Stimulated activated CD8-positive, alpha-beta memory T cell treated with anti-CD3 and anti-CD28 coated beads, Interleukin-15, amount 100 ng/mL, for 4 hours (primary cell): ENCODE measurements at regions not wholly inside any gene's neighbourhood (a gene's known extent, or its start where the extent isn't known, plus 50 kb on each side); places are given as distances from the start of the nearest gene placed in this dataset.

Experiments
- DNase-seq, 2 donors: peaks; one replicate each; pipeline ENCODE4 v3.0.0-alpha.2; 2020; ENCODE audit warnings: low read depth in 2 of 2

DNA sequence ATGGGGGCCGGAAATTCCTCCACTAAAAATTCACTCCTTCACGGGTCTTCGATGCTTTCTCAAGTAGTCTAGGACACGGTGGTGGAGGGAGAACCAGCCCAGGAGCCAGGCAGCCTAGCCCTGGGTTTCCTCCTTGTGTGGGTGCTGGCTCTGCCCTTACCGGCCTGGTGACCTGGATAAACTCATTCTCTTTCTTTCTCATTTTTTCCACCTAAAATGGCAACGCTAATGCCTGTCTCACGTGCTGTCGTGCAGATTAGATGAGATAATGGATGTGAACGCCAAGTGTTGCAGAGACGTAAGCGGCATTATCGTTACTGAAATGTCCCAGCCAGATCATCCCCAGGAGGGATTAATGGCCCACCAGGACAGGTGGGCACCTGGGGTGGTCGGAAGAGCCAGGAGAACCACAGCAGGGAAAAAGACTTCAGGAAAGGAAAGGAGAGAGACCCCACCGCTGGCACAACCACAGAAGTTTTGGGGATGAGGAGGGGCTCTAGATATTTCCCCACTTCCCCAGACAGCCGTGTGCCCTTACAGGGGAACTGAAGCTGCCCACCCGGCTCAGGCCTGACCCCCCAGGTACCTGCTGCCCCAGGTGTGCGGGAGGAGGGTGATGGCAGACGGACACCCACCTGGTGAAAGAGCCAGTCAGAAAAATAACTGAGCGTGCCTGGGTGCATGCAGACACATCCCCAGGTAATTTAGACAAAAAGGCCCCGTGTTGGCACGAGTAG, 100.8 kb upstream of the ASAP2 start:
- no peak for DNase-seq

DNA sequence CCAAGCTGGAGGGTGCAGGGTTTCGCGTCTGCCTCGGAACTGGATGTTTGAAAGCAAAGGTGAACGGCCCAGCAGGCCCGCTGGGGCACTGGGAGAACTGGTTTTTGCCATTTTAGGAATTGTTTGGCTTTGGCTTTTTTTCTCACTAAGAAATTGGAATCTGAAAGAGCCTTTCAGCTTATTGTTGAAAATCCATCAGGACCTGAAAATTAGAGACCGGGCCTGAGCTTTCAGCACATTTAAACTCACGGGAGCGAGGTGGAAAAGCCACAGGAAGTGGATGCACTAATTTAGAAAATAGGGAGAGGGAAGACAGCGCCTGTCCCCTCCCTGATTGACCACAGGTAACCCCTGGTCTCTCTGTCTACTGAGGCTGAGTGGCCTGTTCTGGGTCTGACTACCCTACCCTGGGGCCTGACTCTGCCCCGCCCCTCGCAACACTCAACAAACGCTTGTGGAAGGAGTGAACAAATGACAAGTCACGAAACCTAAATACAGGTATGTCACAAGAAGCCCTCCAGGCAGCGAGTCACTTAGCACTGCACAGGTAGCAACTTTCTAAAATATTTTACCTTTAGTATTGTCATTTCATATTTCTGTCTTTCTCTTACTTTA, 100.3 kb upstream of the MBOAT2 start:
- DNase-seq = no peak

GRCh38 chr2:9102861-9103662, 99.6 kb upstream of the MBOAT2 start:
- no peak for DNase-seq

- no peak for DNase-seq
These were observed 98.4 kb upstream of the MBOAT2 start for GRCh38 chr2:9101763-9102425.

DNA sequence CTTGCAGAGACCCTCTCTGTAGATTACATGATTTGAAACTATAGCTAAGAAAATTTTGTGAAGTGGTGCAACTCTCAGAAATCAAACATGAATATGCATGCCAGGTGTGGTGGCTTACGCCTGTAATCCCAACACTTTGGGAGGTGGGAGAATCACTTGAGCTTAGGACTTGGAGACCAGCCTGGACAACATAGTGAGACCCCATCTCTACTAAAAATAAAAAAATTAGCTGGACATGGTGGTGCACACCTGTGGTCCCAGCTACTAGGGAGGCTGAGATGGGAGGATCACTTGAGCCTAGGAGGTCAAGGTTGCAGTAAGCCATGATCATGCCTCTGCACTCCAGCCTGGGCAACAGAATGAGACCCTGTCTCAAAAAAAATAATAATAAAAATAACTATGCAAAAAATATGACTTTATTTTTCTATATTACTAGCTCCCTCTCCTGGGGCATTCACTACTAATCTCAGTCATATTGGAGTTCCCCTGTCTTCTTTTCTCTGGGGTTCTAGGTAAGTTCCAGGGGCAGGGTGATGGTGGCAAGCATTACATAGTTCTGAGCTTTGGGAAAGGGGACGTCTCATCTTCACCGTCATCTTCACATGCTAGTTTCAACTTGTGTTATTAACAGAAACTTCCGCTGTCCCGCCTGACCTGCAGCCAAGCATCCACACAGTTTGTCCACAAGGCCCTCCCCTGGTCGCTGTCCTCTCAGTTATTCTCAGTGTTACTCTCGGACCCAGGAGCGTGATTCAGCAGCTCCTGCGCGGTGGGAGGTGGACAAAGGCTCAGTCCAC, 96.8 kb upstream of the MBOAT2 start:
- no peak for DNase-seq

GRCh38 chr2:9099341-9099751, 95.9 kb upstream of the MBOAT2 start:
- no peak for DNase-seq

DNA sequence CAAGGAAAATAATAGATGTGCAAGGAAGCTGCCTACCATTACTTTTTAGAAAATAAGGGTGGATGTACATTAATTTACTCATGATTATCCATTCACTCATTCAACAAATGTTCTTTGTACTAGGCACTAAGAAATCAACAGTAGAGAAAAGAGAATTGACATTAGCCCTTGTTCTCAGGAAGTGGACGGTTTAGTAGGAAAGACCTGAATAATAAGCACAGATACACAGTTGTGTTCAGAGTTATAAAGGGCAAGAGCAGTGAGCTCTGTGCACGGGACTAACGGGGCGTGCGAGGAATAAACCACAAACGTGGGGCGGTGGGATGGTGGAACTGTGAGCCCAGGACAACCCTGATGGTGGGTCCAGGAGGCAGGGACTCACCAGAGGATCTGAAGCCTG, 94.4 kb upstream of the MBOAT2 start:
- DNase-seq = no peak

DNA sequence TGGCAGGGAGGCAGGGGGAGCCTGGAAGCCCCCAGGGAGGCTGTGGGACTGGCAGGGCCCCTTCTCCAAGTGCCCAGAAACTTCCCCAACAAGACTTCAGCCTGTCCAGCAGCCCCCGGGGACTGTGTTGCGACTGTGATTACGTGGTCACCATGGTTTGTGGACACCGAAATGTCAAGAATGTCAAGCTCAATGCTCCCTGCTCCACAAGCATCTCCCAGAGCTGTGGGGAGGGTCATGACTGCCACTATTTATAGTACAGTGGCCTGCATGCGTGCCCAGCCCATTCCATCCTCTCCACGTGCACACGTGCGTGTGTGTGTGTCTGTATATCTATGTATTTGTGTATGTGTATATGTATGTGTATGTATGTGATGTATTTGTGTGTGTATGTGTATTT, 93.8 kb upstream of the MBOAT2 start:
- DNase-seq = no peak

DNA sequence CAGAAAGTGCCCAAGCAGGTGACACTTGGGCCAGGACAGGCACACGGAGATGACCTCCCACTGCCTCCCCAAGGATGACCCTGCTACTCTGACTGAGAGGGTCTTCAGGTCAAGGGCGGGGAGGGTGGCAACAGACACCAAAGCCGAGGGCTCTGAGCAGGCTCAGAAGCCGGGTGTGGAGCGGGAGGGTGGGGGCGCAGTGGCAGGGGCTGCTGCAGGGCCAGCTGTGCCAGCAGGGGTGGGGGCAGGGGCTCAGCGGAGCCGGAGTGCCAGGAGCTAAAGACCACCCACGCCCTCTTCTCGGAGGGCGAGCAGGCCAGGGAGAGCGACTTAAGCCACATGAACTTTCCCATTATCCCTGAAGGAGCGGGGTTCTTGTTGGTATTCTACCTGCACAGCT, 93.3 kb upstream of the MBOAT2 start:
- no peak for DNase-seq

DNA sequence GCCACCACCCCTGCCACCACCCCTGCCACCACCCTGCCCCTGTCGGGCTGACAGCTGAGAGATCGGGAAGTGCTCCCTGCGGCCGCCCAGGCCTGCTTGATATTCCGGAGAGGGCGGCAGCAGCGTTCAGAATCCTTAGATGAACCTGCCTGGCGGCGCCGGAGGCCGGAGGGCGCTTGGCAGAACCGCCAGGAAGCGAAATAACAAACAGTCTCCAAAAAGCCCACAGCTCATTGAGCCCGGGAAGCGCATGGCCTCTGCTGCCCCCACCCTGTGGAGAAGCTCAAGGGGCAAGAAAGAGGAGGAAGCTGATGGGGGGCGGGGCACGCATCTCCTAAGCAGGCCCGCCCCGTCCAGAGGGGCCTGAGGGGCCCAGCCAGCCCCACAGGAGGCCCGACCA, 92.2 kb upstream of the MBOAT2 start:
- no peak for DNase-seq

- DNase-seq = no peak
These were observed 91.7 kb upstream of the MBOAT2 start for GRCh38 chr2:9095226-9095625.

GRCh38 chr2:9094117-9094516, 90.6 kb upstream of the MBOAT2 start:
- DNase-seq = no peak

- no peak for DNase-seq
These were observed 89.8 kb upstream of the MBOAT2 start for GRCh38 chr2:9093324-9093723.

GRCh38 chr2:9092383-9093282, 89.1 kb upstream of the MBOAT2 start:
- DNase-seq = no peak

- no peak for DNase-seq
These were observed 88.3 kb upstream of the MBOAT2 start for GRCh38 chr2:9091811-9092210.

GRCh38 chr2:9089831-9090230, 86.3 kb upstream of the MBOAT2 start:
- no peak for DNase-seq

DNA sequence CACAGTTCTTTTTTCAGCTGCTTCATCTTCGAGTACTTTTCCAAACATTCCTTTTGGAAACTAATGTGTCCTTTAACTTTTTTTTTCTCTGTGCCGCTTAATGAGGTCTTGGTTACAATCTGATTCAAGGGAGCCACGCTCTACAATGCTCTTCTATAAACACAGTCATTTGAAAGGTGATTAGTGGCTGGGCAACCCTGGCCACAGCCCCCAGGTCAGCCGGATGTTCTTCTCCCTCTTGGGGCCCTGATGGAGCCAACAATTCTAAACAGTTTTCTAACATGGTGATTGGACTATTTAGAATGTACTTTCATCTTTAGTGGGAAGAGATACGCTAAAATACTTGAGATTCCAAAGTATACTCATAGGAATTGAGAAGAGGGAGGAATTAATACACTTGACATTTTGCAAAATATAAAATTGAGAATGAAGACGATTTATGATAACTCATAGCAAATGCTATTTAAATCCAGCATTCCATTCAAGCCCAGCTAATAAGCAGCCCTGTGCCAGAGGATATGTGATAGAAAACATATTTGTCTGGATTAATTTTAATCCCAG, 83.7 kb upstream of the MBOAT2 start:
- DNase-seq = no peak

DNA sequence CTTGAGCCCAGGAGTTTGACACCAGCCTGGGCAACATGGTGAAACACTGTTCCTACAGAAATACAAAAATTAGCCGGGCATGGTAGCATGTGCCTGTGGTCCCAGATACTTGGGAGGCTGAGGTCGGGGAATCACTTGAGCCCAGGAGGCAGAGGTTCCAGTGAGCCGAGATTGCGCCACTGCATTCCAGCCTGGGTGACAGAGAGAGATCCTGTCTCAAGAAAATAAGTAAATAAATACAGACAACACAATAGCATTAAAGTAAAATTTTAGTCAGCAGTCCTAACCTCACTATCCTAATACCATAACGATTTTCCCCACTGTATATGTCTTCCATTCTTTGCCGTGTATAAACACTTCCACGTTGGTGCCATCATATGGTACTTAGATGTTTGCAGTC, 83.0 kb upstream of the MBOAT2 start:
- DNase-seq = no peak

DNA sequence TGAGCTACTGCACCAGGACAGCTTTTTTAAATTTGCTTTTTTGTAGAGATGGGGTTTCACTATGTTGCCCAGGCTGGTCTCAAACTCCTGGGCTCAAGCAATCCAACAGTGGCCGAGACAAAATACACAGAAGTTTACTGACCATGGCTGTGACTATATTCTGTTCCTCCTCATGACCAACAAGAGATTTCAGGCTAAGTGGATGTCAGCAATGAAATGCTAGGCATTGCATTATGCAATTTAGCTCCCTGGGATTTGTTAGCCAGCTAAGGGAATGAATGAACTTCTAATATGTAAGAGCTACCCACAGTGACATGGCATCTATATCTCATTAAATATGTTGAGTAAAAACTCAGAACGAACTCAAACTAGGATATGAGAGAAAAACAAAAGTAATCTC, 81.9 kb upstream of the MBOAT2 start:
- DNase-seq = no peak

DNA sequence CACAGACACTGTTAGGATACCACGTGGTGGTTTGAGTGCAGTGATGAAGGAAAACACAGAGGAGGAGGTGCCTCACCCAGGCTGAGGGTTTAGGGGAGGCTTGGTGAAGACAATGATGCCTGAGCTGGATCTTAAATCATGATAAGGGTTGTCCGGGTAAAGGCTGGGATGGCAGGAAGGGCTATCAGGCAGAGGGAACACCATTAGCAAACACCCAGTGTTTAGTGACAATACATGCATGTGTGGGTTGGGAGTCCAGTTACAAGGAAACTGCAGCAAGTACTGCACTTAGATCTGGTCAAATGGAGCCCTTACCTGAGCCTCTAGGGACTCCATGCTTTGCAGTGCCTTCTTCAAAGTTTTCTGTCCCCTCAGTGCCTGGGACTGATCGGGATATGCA, 79.8 kb upstream of the MBOAT2 start:
- DNase-seq = no peak
